IPS-NIHi7 (cell line): ENCODE measurements at regions not wholly inside any gene's neighbourhood (a gene's known extent, or its start where the extent isn't known, plus 50 kb on each side); places are given as distances from the start of the nearest gene placed in this dataset.
A peak's percentile ranks its signal among the peaks of the same experiment; 100 is the strongest.
"Not testable (repeated sequence)": the region's sequence is repeated elsewhere in the genome, so short reads cannot be mapped to it uniquely, and the experiment has no call there.

Experiments used
- DNase-seq: peaks from one replicate; pipeline ENCODE4 v3.0.0; 2012; ENCODE audit warnings: mixed read lengths; ENCODE audit errors: extremely low spot score

DNA sequence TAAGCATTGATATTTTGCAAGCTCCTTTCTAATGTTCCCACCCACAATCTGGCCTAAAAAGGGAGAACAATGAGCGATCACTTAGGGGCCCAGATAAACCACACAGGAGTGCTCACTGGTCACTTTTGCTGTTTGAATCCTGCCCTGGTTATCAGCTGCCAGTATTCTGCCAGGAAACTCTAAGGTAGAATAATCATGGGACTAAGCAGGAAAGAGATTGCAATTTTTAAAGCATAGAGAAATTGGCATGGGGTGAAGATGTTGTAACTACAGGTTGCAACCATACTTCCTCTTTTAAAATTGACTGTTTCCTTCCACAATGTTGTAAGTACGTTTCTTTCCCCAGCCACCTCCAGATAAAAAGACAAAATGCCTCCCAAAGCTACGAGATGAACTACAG, 251.2 kb upstream of the CDH11 start:
- no peak for DNase-seq

GRCh38 chr16:65372171-65372570, 250.3 kb upstream of the CDH11 start:
- DNase-seq = no peak

GRCh38 chr16:65365732-65366715, 244.2 kb upstream of the CDH11 start:
- no peak for DNase-seq

GRCh38 chr16:65356721-65357120, 234.9 kb upstream of the CDH11 start:
- DNase-seq = not testable (repeated sequence)

DNA sequence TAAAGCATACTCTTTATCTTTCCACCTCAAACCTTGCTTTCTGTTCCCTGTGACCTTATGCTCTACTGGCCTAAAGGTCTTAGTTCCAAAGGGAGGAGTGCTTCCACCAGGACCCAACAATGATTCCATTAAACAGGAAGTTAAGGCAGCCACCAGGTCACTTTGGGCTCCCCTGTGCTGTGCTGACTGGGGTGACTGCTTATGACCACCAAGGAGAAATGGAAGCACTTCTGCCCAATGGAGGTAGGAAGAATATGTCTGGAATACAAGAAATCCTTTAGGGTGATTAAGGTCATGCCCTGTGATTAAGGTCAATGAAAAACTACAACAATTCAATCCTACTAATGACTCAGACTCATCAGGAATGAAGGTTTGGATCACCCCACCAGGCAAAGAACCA, 233.8 kb upstream of the CDH11 start:
- no peak for DNase-seq

DNA sequence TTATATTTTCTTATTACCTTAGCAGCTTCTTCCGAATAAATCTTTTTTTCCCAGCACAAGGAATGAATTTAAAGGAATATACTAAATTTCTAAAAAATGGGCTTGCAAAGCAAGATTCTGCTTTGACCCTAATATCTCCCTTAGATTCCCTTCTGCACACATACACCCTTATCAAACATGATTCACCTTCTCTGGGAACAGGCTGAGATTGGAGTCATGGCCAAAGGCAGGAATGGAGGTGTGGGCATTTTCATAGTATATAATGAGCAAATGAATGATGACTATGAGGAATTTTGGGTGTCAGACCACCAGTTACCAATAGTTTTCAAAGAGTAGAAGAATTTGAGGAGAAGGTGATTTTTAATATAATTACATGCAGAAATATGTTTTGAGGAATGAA, 231.3 kb upstream of the CDH11 start:
- DNase-seq = no peak

GRCh38 chr16:65349626-65350025, 227.8 kb upstream of the CDH11 start:
- DNase-seq = no peak

- no peak for DNase-seq
Observed at GRCh38 chr16:65343556-65343955, 221.7 kb upstream of the CDH11 start.

DNA sequence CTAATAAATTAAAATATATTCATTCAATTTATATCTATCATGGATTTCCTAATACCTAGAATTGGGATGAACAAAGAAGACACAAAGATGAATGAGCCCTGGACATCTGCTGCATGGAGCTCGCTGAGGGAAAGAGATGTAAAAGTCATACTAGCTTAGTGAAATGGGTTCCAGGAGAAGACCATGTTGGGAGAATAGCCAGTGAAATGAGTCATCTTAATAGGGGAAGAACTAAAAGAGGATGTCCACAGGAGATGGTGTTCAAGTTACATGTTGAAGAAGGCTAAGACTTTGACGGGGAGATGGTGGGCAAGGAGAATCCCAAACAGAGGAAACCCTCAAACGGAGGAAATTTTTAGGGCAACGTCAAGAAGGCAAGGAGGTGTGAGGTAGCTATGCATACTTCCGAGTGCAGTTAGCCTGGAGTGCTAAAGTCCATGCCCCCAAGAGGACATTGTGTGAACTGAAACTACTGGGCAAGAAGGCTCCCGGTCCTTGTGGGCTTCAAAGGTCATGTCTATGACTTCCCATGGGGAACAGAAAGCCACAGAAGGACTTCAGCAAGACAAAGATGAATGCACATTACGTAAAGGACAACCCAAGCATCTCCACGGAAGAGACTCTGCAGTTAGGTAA, 220.5 kb upstream of the CDH11 start:
- DNase-seq = peak; percentile 24

DNA sequence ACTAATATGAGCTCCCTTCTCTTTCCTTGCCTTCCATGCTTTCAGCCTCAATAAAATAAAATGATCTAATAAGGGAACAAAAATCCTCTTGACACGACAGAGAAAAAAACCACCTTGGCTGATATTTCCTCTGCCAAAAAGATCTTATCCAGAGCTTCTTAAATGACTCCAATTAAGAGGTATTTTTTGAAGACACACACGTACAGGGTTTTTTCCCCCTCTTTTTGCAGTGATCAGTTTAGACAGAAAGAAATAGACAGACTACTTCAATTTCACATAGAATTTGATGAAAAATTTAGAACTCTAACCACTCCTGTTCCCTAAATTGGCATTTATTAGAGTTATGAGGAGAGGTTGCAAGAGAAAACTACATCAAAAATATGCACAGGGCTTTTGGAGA, 217.2 kb upstream of the CDH11 start:
- no peak for DNase-seq

DNA sequence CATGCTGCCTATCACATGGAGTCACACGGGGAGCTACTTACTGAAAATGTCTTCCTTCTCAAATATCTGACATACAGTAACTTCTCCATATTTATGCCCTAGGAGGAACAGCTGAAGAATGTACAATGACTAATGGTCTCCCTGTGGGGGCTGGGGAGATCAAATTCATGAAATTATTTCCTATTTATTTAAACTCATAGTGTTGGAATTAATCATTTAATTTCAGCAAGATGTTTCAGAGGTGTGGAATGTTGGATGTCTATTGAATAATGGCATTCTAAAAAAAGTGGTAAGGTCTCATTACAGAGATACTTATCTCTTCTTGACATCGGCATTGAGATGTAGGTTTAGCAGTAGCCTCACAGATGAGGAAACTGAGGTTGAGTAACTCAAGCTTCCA, 214.3 kb upstream of the CDH11 start:
- no peak for DNase-seq

GRCh38 chr16:65334081-65334480, 212.2 kb upstream of the CDH11 start:
- DNase-seq = no peak

GRCh38 chr16:65333283-65333682, 211.4 kb upstream of the CDH11 start:
- no peak for DNase-seq

- no peak for DNase-seq
Observed at GRCh38 chr16:65327346-65327745, 205.5 kb upstream of the CDH11 start.

DNA sequence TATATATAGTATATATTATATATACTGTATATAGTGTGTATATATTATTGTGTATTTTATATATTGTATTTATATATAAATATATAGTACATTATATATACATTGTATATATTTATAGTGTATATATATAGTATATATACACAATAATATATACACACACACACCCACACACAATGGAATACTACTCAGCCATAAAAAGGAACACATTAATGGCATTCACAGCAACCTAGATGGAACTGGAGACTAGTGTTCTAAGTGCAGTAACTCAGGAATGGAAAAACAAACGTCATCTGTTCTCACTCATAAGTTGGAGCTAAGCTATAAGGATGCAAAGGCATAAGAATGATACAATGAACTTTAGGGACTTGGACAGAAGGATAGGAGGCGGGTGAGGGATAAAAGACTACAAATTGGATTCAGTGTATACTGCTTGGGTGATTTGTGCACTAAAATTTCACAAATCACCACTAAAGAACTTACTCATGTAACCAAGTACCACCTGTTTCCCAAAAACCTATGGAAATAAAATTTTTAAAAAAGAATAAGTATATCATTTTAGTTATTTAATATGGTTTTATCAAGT, 201.9 kb upstream of the CDH11 start:
- no peak for DNase-seq

GRCh38 chr16:65319621-65320231, 197.9 kb upstream of the CDH11 start:
- DNase-seq = no peak

GRCh38 chr16:65318590-65319257, 196.9 kb upstream of the CDH11 start:
- peak; percentile 49 for DNase-seq

GRCh38 chr16:65318138-65318537, 196.3 kb upstream of the CDH11 start:
- DNase-seq = peak; percentile 41

GRCh38 chr16:65316808-65317207, 194.9 kb upstream of the CDH11 start:
- no peak for DNase-seq

DNA sequence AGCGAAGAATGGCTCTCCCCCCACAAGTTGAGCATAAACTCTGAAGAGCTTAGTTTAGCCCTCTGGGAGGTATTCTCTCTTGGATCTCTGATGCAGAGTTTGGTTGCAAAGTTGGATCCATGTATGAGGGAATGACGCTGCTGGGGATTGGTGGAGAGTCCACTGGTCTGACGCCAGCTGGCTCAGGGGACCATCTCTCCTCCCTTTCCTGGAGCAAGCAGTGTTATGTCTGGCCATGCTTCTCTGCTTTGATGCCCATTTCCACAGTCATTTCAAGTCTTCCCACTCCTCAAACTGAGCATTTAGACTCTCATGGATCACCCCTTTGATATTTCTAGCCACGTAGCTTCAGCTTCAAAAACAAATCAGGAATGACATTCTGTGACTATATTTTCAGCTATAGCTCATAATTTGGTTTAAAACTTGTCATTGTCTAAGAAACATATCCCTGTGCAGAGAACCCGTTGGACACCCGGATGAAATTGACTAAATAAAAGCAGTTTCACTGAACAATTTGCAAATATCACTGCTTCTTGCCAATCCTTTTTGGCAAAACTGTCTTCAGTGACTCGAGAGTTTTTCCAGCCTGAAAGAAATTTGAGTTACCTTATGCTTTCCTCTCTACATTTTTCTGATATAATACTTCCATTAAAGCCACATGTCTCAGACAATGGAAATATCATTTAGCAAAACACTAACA, 193.4 kb upstream of the CDH11 start:
- no peak for DNase-seq

GRCh38 chr16:65314627-65315008, 192.8 kb upstream of the CDH11 start:
- no peak for DNase-seq
